MM.1S (cell line): ENCODE measurements at regions not wholly inside any gene's neighbourhood (a gene's known extent, or its start where the extent isn't known, plus 50 kb on each side); places are given as distances from the start of the nearest gene placed in this dataset.

ENCODE experiments used
- EZH2 ChIP-seq: fragments of 300-600 bp; sonication (generic); optimal IDR thresholded peaks from 2 replicates; pipeline ENCODE3; 2017; ENCODE audit warnings: low read depth, mild to moderate bottlenecking, antibody characterized with exemption, low read length, mixed read lengths
- TF ChIP-seq, protein P1 (sequence below): fragments of 300-600 bp; sonication (generic); IDR thresholded peaks from 2 replicates; pipeline ENCODE4 v1.5.1; 2016; ENCODE audit warnings: antibody characterized with exemption, low read length, mixed read lengths

DNA sequence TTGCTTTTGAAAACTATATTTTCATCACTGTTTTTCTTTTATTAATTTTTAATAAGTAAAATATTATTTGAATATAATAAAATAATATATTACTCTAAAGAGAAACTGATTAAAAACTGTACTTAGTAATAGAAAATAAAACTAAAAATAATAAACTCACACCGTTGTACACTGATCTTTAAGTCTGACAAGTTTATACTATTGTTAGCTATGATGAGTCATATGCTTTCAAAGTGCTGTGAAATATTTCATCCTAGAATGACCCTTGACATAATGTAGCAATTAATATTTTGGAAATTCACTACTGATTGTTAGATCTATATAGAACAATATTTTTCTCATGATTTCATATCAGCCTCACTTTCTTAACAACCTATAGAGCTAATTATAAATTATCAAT lies 1040.6 kb upstream of the SPRY2 start:
- TF ChIP-seq EZH2 = no peak
- TF ChIP-seq, protein P1, sequence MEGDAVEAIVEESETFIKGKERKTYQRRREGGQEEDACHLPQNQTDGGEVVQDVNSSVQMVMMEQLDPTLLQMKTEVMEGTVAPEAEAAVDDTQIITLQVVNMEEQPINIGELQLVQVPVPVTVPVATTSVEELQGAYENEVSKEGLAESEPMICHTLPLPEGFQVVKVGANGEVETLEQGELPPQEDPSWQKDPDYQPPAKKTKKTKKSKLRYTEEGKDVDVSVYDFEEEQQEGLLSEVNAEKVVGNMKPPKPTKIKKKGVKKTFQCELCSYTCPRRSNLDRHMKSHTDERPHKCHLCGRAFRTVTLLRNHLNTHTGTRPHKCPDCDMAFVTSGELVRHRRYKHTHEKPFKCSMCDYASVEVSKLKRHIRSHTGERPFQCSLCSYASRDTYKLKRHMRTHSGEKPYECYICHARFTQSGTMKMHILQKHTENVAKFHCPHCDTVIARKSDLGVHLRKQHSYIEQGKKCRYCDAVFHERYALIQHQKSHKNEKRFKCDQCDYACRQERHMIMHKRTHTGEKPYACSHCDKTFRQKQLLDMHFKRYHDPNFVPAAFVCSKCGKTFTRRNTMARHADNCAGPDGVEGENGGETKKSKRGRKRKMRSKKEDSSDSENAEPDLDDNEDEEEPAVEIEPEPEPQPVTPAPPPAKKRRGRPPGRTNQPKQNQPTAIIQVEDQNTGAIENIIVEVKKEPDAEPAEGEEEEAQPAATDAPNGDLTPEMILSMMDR = no peak
